ENCODE measurements at regions not wholly inside any gene's neighbourhood (a gene's known extent, or its start where the extent isn't known, plus 50 kb on each side); places are given as distances from the start of the nearest gene placed in this dataset.
"Not testable (repeated sequence)": the region's sequence is repeated elsewhere in the genome, so short reads cannot be mapped to it uniquely, and the experiment has no call there.

GRCh38 chr4:86452924-86453531 lies 93.2 kb upstream of the MAPK10 start:
- peaks cover 31% of the 10 kb centered on the region for H3K4me1 Mint-ChIP-seq (ENCODE audit: unreplicated experiment)
- no peaks in the 10 kb centered on the region for H3K27me3 Mint-ChIP-seq
- H3K36me3 Mint-ChIP-seq, result peaks cover 5% of the 10 kb centered on the region
- peaks cover 27% of the 10 kb centered on the region for H3K9me3 Mint-ChIP-seq
- DNase-seq (ENCODE audit: extremely low spot score, unreplicated experiment), result no peak
- no peak for TF ChIP-seq CTCF (conservative IDR thresholded peaks at IDR 0.05)
- no peak overlapping the region for H3K4me3 Mint-ChIP-seq
- H3K27ac Mint-ChIP-seq, result no peak overlapping the region

GRCh38 chr4:86453611-86454072 lies 93.8 kb upstream of the MAPK10 start:
- peak overlapping the region; percentile 21 for H3K4me3 Mint-ChIP-seq
- H3K4me1 Mint-ChIP-seq (ENCODE audit: unreplicated experiment), result peaks cover 31% of the 10 kb centered on the region
- not testable (repeated sequence) for DNase-seq (ENCODE audit: extremely low spot score, unreplicated experiment); H3K36me3 Mint-ChIP-seq; H3K27me3 Mint-ChIP-seq
- peak overlapping the region; percentile 39 for H3K27ac Mint-ChIP-seq
- peaks cover 30% of the 10 kb centered on the region for H3K9me3 Mint-ChIP-seq

GRCh38 chr4:86461849-86462248 lies 102.0 kb upstream of the MAPK10 start:
- no peak for TF ChIP-seq CTCF (conservative IDR thresholded peaks at IDR 0.05)
- no peaks in the 10 kb centered on the region for H3K36me3 Mint-ChIP-seq
- peaks cover 4% of the 10 kb centered on the region for H3K4me1 Mint-ChIP-seq (ENCODE audit: unreplicated experiment)
- no peak overlapping the region for H3K27ac Mint-ChIP-seq
- no peak for DNase-seq (ENCODE audit: extremely low spot score, unreplicated experiment)
- peaks cover 9% of the 10 kb centered on the region for H3K9me3 Mint-ChIP-seq
- no peaks in the 10 kb centered on the region for H3K27me3 Mint-ChIP-seq
- H3K4me3 Mint-ChIP-seq, result no peak overlapping the region

GRCh38 chr4:86472377-86473019 lies 112.6 kb upstream of the MAPK10 start:
- H3K27me3 Mint-ChIP-seq, result peaks cover 9% of the 10 kb centered on the region
- H3K9me3 Mint-ChIP-seq, result no peaks in the 10 kb centered on the region
- H3K4me3 Mint-ChIP-seq, result no peak overlapping the region
- TF ChIP-seq CTCF (conservative IDR thresholded peaks at IDR 0.05), result no peak
- H3K4me1 Mint-ChIP-seq (ENCODE audit: unreplicated experiment), result peaks cover 8% of the 10 kb centered on the region
- H3K36me3 Mint-ChIP-seq, result peaks cover 3% of the 10 kb centered on the region
- DNase-seq (ENCODE audit: extremely low spot score, unreplicated experiment), result no peak
- H3K27ac Mint-ChIP-seq, result no peak overlapping the region

GRCh38 chr4:86478151-86478550 lies 116.0 kb upstream of the PTPN13 start:
- not testable (repeated sequence) for H3K27ac Mint-ChIP-seq; DNase-seq (ENCODE audit: extremely low spot score, unreplicated experiment); H3K9me3 Mint-ChIP-seq; H3K4me3 Mint-ChIP-seq; H3K36me3 Mint-ChIP-seq
- Mint-ChIP-seq H3K27me3 (peaks cover 12% of the 10 kb centered on the region), H3K4me1 (ENCODE audit: unreplicated experiment) (peaks cover 23% of the 10 kb centered on the region)

GRCh38 chr4:86481440-86481839 lies 112.7 kb upstream of the PTPN13 start:
- Mint-ChIP-seq H3K4me3 (peak overlapping the region; percentile 12), H3K36me3 (no peaks in the 10 kb centered on the region), H3K9me3 (no peaks in the 10 kb centered on the region), H3K27me3 (peaks cover 6% of the 10 kb centered on the region), H3K4me1 (ENCODE audit: unreplicated experiment) (peaks cover 33% of the 10 kb centered on the region), H3K27ac (no peak overlapping the region)
- no peak for DNase-seq (ENCODE audit: extremely low spot score, unreplicated experiment)
- no peak for TF ChIP-seq CTCF (conservative IDR thresholded peaks at IDR 0.05)
